ENCODE measurements at regions not wholly inside any gene's neighbourhood (a gene's known extent, or its start where the extent isn't known, plus 50 kb on each side); places are given as distances from the start of the nearest gene placed in this dataset.

GRCh38 chr4:17082186-17082585, 183.7 kb upstream of the LDB2 start:
- no peak for TF ChIP-seq ZNF274 (IDR thresholded peaks at IDR 0.05; ENCODE audit: low read depth, low read length)
- no peak for TF ChIP-seq SUZ12 (IDR thresholded peaks at IDR 0.05; ENCODE audit: extremely low read depth, insufficient read depth, insufficient read length)
